H9 (cell line): ENCODE measurements at regions not wholly inside any gene's neighbourhood (a gene's known extent, or its start where the extent isn't known, plus 50 kb on each side); places are given as distances from the start of the nearest gene placed in this dataset.

Experiments used
- DNase-seq: peaks from one replicate; pipeline ENCODE4 v3.0.0-alpha.2; 2017
- H2AFZ ChIP-seq: one replicate; pipeline ENCODE4 v1.6.1; 2013; ENCODE audit warnings: mild to moderate bottlenecking, low read length, control low read depth, moderate library complexity
- H2AK5ac ChIP-seq: 2 replicates; pipeline ENCODE4 v1.6.1; 2013; ENCODE audit warnings: low read length, control low read depth, mixed read lengths; ENCODE audit not compliant: insufficient read length
- H2BK120ac ChIP-seq: one replicate; pipeline ENCODE4 v1.6.1; 2013; ENCODE audit warnings: low read depth, mild to moderate bottlenecking, low read length, control low read depth, inconsistent platforms; ENCODE audit not compliant: poor library complexity, severe bottlenecking
- H2BK12ac ChIP-seq: 2 replicates; pipeline ENCODE4 v1.6.1; 2013; ENCODE audit warnings: low read length, control low read depth, mixed read lengths, low read depth; ENCODE audit not compliant: insufficient read length
- H2BK15ac ChIP-seq: 2 replicates; pipeline ENCODE4 v1.6.1; 2013; ENCODE audit warnings: low read depth, low read length, control low read depth
- H2BK20ac ChIP-seq: one replicate; pipeline ENCODE4 v1.6.1; 2013; ENCODE audit warnings: low read depth, mild to moderate bottlenecking, low read length, control low read depth, inconsistent platforms; ENCODE audit not compliant: poor library complexity, severe bottlenecking
- H2BK5ac ChIP-seq: 2 replicates; pipeline ENCODE4 v1.6.1; 2013; ENCODE audit warnings: low read length, control low read depth, mixed read lengths; ENCODE audit not compliant: insufficient read length
- H3K14ac ChIP-seq: 2 replicates; pipeline ENCODE4 v1.6.1; 2013; ENCODE audit warnings: low read length, control low read depth; ENCODE audit not compliant: insufficient read depth
- H3K18ac ChIP-seq: 2 replicates; pipeline ENCODE4 v1.6.1; 2013; ENCODE audit warnings: low read depth, mild to moderate bottlenecking, mixed read lengths, low read length, control low read depth; ENCODE audit not compliant: insufficient read length
- H3K23ac ChIP-seq: 2 replicates; pipeline ENCODE4 v1.6.1; 2013; ENCODE audit warnings: low read length, control low read depth, mixed read lengths, low read depth; ENCODE audit not compliant: insufficient read length
- H3K23me2 ChIP-seq: 2 replicates; pipeline ENCODE4 v1.6.1; 2013; ENCODE audit warnings: low read depth, mild to moderate bottlenecking, mixed read lengths, low read length, control low read depth; ENCODE audit not compliant: insufficient read length, poor library complexity, severe bottlenecking
- H3K27ac ChIP-seq: 2 replicates; pipeline ENCODE4 v1.5.1; 2013; ENCODE audit warnings: low read length, control low read depth, mixed read lengths, low read depth; ENCODE audit not compliant: insufficient read length
- H3K27me3 ChIP-seq: 2 replicates; pipeline ENCODE4 v1.6.1; 2013; ENCODE audit warnings: low read length, control low read depth, inconsistent platforms; ENCODE audit not compliant: insufficient read depth
- H3K4ac ChIP-seq: 2 replicates; pipeline ENCODE4 v1.6.1; 2013; ENCODE audit warnings: low read depth, mild to moderate bottlenecking, control low read depth, inconsistent platforms, low read length, moderate library complexity
- H3K4me1 ChIP-seq: 2 replicates; pipeline ENCODE4 v1.6.1; 2013; ENCODE audit warnings: low read length, control low read depth, inconsistent platforms; ENCODE audit not compliant: insufficient read depth
- H3K4me2 ChIP-seq: 2 replicates; pipeline ENCODE4 v1.6.1; 2013; ENCODE audit warnings: low read length, control low read depth, mixed read lengths; ENCODE audit not compliant: insufficient read length, insufficient read depth
- H3K56ac ChIP-seq: 2 replicates; pipeline ENCODE4 v1.6.1; 2013; ENCODE audit warnings: low read depth, mild to moderate bottlenecking, mixed read lengths, low read length, control low read depth; ENCODE audit not compliant: insufficient read length
- H3K79me1 ChIP-seq: 2 replicates; pipeline ENCODE4 v1.6.1; 2013; ENCODE audit warnings: low read depth, mild to moderate bottlenecking, moderate library complexity, low read length, control low read depth, inconsistent platforms; ENCODE audit not compliant: insufficient read depth, poor library complexity, severe bottlenecking
- H3K79me2 ChIP-seq: 2 replicates; pipeline ENCODE4 v1.6.1; 2013; ENCODE audit warnings: low read length, control low read depth, inconsistent platforms; ENCODE audit not compliant: insufficient read depth
- H3K9ac ChIP-seq: 2 replicates; pipeline ENCODE4 v1.6.1; 2013; ENCODE audit warnings: low read length, control low read depth, mixed read lengths; ENCODE audit not compliant: insufficient read length; ENCODE audit errors: extremely low read depth
- H3K9me3 ChIP-seq: one replicate; pipeline ENCODE4 v1.6.1; 2013; ENCODE audit warnings: low read depth, low read length, inconsistent platforms; ENCODE audit not compliant: control insufficient read depth
- H3T11ph ChIP-seq: one replicate; pipeline ENCODE4 v1.6.1; 2013; ENCODE audit warnings: mild to moderate bottlenecking, low read length, control low read depth, inconsistent platforms
- H4K20me1 ChIP-seq: one replicate; pipeline ENCODE4 v1.6.1; 2013; ENCODE audit not compliant: control insufficient read depth, insufficient read length, insufficient read depth
- H4K5ac ChIP-seq: 2 replicates; pipeline ENCODE4 v1.6.1; 2013; ENCODE audit warnings: low read depth, mild to moderate bottlenecking, mixed read lengths, low read length, control low read depth; ENCODE audit not compliant: insufficient read length
- H4K8ac ChIP-seq: replicated peaks from 2 replicates; pipeline ENCODE4 v1.6.1; 2013; ENCODE audit warnings: low read length, control low read depth, mixed read lengths, low read depth; ENCODE audit not compliant: insufficient read length
- H4K91ac ChIP-seq: 2 replicates; pipeline ENCODE4 v1.6.1; 2013; ENCODE audit warnings: low read depth, mild to moderate bottlenecking, moderate library complexity, mixed read lengths, low read length, control low read depth; ENCODE audit not compliant: insufficient read length
- H3K27ac Mint-ChIP-seq, 3 experiments: 2 replicates in 2 of 3; 3 replicates in 1 of 3; pipeline ENCODE4 v1.8.0; 2020 to 2021; ENCODE audit warnings: mixed read lengths in 3 of 3, mild to moderate bottlenecking in 1 of 3, moderate library complexity in 1 of 3
- H3K27me3 Mint-ChIP-seq: 2 replicates; pipeline ENCODE4 v1.8.0; 2021; ENCODE audit warnings: low read depth, mild to moderate bottlenecking, moderate library complexity, mixed read lengths
- H3K36me3 Mint-ChIP-seq, 3 experiments: 2 replicates in 2 of 3; 3 replicates in 1 of 3; pipeline ENCODE4 v1.8.0; 2020 to 2021; ENCODE audit warnings: low read depth in 3 of 3, mixed read lengths in 3 of 3; ENCODE audit not compliant: insufficient read depth in 1 of 3
- H3K4me1 Mint-ChIP-seq, 2 experiments: 2 replicates each; pipeline ENCODE4 v1.8.0; 2020; ENCODE audit warnings: mixed read lengths in 2 of 2
- H3K4me3 Mint-ChIP-seq, 2 experiments: 2 replicates in 1 of 2; 3 replicates in 1 of 2; pipeline ENCODE4 v1.8.0; 2020 to 2021; ENCODE audit warnings: mild to moderate bottlenecking in 2 of 2, mixed read lengths in 2 of 2, moderate library complexity in 1 of 2
- H3K9me3 Mint-ChIP-seq, 2 experiments: 2 replicates in 1 of 2; 3 replicates in 1 of 2; pipeline ENCODE4 v1.8.0; 2020; ENCODE audit warnings: mild to moderate bottlenecking in 2 of 2, mixed read lengths in 2 of 2, moderate library complexity in 1 of 2
- CTCF ChIP-seq: fragments of 200-600 bp; sonication (generic); conservative IDR thresholded peaks from 3 replicates; pipeline ENCODE4 v1.8.0; 2021; ENCODE audit warnings: antibody characterized with exemption, mild to moderate bottlenecking
- WGBS: extraction: QIAGEN DNeasy Blood & Tissue Kit; methylation state at CpG from one replicate; pipeline ENCODE4 v1.1.7; 2013; ENCODE audit warnings: missing lambda C conversion rate, low lambda C conversion rate, mixed read lengths; ENCODE audit not compliant: insufficient read length; ENCODE audit errors: extremely low coverage; 5-methylcytosine and 5-hydroxymethylcytosine counted together

- Mint-ChIP-seq H3K36me3 (no peaks in the 10 kb centered on the region; a peak in 1 of 7 replicates), H3K27ac (no peak overlapping the region), H3K27me3 (peaks cover 8% of the 10 kb centered on the region; the same call in 1 of the 2 replicates), H3K4me3 (no peak overlapping the region), H3K4me1 (no peaks in the 10 kb centered on the region; a peak in 1 of 4 replicates), H3K9me3 (peaks cover 0 to 4% of the 10 kb centered on the region in 2 experiments; a peak in 2 of 5 replicates)
- no CpG with 5 or more reads among the region's 1 CpG for WGBS
- no peak overlapping the region for H3K9ac ChIP-seq
- H3T11ph ChIP-seq: no peak overlapping the region
- no peaks in the 10 kb centered on the region for H3K4me1 ChIP-seq
- H3K56ac ChIP-seq: no peak overlapping the region
- H2AK5ac ChIP-seq: no peak overlapping the region
- no peaks in the 10 kb centered on the region; the same call in 1 of the 2 replicates for H3K79me2 ChIP-seq
- no peak overlapping the region for H2AFZ ChIP-seq
- H3K9me3 ChIP-seq: no peaks in the 10 kb centered on the region
- TF ChIP-seq CTCF: no peak
- H4K91ac ChIP-seq: no peak overlapping the region
- H2BK15ac ChIP-seq: no peak overlapping the region
- H3K79me1 ChIP-seq: no peaks in the 10 kb centered on the region
- H3K4me2 ChIP-seq: no peak overlapping the region
- no peaks in the 10 kb centered on the region for H4K20me1 ChIP-seq
- H3K4ac ChIP-seq: no peak overlapping the region
- no peak for DNase-seq
- no peak overlapping the region for H3K18ac ChIP-seq
- H3K27ac ChIP-seq: no peak overlapping the region
- no peak overlapping the region for H2BK5ac ChIP-seq
- no peaks in the 10 kb centered on the region for H3K27me3 ChIP-seq
- no peaks in the 10 kb centered on the region for H3K23me2 ChIP-seq
- no peak overlapping the region for H3K14ac ChIP-seq
- no peak overlapping the region for H2BK20ac ChIP-seq
- H2BK120ac ChIP-seq: no peak overlapping the region
- H3K23ac ChIP-seq: no peak overlapping the region
- H4K5ac ChIP-seq: no peak overlapping the region
- H4K8ac ChIP-seq: no peak overlapping the region
- no peak overlapping the region for H2BK12ac ChIP-seq
Measured at GRCh38 chr10:18955061-18955460, 93.5 kb upstream of the MALRD1 start.
